CD4-positive, alpha-beta T cell treated with Interferon gamma for 1 hour (primary cell): ENCODE measurements at regions not wholly inside any gene's neighbourhood (a gene's known extent, or its start where the extent isn't known, plus 50 kb on each side); places are given as distances from the start of the nearest gene placed in this dataset.
"Not testable (repeated sequence)": the region's sequence is repeated elsewhere in the genome, so short reads cannot be mapped to it uniquely, and the experiment has no call there.

Source experiments
- DNase-seq: peaks from one replicate; pipeline ENCODE4 v3.0.0-alpha.2; 2020

- no peak for DNase-seq
These were observed 286.3 kb upstream of the LYPLAL1 start for GRCh38 chr1:218887141-218887925.

- DNase-seq, result no peak
These were observed 283.2 kb upstream of the LYPLAL1 start for GRCh38 chr1:218890451-218890850.

DNA sequence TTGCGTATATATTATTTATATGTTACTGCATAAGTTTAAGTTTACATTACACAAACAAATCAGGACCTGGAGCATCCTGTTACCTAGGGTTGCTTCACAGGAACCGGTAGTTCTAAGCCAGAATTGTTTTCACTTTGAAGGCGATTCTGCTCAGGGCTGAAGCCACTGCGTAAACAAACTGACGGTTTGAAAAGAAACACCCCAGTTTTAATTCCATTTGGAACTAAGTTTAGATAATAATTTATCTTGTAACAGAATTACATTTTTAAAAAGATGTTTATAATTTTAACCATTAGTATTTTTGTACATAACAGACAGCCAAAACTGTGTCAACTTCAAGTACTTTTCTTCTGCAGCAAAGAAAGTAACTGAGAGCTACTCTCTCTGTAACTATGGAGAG, 282.1 kb upstream of the LYPLAL1 start:
- DNase-seq, result no peak

- DNase-seq, result no peak
These were observed 278.6 kb upstream of the LYPLAL1 start for GRCh38 chr1:218895064-218895587.

GRCh38 chr1:218896202-218896601, 277.5 kb upstream of the LYPLAL1 start:
- DNase-seq, result no peak

- no peak for DNase-seq
These were observed 274.8 kb upstream of the LYPLAL1 start for GRCh38 chr1:218898921-218899320.

GRCh38 chr1:218900615-218901014, 273.1 kb upstream of the LYPLAL1 start:
- DNase-seq, result no peak

DNA sequence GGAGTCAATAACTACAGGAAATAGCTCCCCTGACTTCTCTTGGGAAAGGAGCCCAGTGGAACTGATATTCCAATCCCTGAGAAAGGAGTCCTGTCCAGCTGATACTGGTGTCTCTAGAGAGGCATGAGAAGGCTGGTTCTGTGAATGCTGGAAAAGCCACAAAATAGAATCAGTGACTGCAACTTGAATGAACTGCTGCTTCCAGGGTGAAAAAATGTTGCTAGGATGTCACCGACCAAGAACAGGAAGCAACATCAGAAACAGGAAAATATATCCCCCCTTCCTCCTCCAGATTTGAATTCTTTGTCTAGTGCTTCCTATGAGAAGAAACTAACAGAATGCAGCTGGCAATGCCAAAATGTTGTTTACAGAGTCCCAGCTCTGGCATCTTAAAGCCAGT, 269.3 kb upstream of the LYPLAL1 start:
- DNase-seq, result no peak

GRCh38 chr1:218916720-218917119, 257.0 kb upstream of the LYPLAL1 start:
- no peak for DNase-seq

DNA sequence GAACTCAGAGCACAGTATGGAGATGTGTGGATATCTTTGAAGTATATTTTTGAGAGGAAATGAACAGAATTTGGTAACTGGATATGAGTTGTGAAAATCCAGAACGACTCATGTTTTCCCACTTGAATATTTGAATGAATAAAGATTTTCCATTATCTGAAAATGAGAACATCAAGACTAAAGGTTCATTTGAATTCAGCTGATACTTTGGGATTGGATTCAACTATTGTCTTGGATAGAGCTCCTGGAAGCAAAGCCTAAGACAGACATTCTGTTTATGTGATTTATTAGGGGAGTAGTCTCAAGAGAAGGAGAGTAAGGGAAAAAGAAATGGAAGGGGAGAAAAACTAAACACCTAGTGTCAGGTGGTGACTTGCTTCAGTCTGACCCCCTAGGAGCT, 256.0 kb upstream of the LYPLAL1 start:
- no peak for DNase-seq

DNA sequence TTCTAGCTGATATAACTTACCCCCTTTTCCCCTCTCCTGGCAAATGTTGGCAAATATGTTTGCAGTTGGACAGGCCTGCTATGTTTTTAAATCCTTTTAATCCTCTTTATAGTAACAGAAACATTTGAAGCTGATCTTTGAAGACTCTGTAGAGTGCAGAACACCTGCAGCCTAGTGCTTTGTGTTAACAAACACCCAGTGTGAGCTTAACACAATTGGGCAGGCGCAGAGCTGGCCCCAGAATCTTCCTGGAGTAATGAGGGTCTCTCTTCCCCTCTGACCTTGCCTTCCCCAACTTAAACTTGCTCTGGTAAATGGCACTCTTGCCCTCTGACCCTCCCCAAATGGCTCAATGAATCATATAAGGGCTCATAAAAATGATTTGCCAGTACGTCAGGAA, 247.9 kb upstream of the LYPLAL1 start:
- DNase-seq, result no peak

GRCh38 chr1:218926631-218927030, 247.0 kb upstream of the LYPLAL1 start:
- no peak for DNase-seq

GRCh38 chr1:218930000-218930399, 243.7 kb upstream of the LYPLAL1 start:
- DNase-seq, result no peak

DNA sequence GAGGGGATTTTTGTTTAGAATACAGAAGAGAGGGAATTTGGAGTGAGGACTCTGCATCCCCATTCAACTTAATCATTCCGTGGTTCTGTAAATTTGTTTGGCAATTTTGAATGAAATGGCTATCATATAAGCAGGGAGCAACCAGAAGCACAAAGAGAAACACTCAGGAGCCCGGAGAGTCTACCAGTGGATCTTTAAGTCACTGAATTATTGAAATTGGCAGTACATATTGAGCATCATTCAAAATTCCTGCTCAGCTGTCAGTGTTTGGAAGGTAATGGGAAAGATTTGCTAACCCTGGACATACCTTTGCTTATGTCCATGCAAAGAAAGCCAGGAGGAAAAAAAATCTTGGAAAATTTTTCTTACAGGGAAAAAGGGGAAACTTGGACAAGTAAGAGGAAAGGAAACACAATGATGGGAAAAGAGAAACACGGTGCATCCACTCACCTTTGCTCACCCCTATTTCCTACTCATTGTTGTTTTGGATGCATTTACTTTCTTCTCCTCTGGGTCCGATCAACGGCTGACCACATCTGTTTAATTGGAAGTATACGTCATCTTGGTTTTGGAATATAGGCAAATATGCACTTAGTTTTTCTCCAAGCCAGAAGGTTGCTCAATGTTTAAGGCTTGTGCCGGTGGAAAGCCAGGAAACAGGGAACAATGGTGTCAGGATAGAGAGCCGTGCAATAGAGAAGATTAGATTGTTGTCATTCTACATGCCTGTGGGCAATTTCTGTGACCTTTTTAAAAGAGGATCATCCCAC, 243.0 kb upstream of the LYPLAL1 start:
- DNase-seq, result no peak

DNA sequence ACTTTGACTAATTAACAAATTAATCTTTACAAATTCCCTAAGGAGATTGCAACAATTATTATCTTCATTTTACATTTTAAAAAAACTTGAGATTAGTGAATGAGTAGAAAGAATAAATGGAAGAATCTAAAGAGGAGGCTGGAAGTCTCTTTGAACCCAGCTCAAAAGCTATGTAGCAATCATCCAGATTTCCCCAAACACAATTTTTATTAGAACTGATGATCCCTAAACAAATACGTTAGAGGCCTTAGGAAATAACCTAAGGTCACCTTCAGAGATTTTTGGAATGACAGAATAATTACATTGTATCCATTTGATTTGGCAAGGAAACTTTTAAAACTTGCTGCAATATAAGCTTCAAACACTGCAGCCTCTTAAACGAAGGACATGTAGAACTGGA, 242.4 kb upstream of the LYPLAL1 start:
- DNase-seq, result no peak

- no peak for DNase-seq
These were observed 240.2 kb upstream of the LYPLAL1 start for GRCh38 chr1:218933513-218933912.

GRCh38 chr1:218935408-218935807, 238.3 kb upstream of the LYPLAL1 start:
- DNase-seq, result not testable (repeated sequence)

- no peak for DNase-seq
These were observed 235.4 kb upstream of the LYPLAL1 start for GRCh38 chr1:218938259-218938658.

- no peak for DNase-seq
These were observed 234.6 kb upstream of the LYPLAL1 start for GRCh38 chr1:218939095-218939494.

DNA sequence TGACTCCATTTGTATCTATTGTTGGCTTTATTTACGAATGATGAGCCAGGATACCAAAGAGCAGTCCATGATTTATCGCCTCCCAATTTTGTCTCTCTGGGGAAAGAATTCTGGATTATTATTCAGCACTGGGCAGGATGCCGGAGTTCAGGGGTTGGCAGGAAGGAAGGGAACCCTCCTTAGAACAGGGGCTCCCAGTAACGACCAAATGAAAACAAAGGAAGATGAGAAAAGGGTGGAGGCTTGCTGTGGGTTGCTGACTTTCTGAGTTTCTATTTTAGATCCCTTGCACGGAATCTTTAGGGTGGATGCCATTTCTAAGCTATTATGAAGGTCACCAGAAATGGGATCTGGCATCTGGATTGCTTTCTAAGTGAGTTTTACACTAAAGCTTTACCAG, 231.2 kb upstream of the LYPLAL1 start:
- no peak for DNase-seq

GRCh38 chr1:218943371-218943770, 230.3 kb upstream of the LYPLAL1 start:
- no peak for DNase-seq

GRCh38 chr1:218945050-218945449, 228.6 kb upstream of the LYPLAL1 start:
- DNase-seq, result no peak

DNA sequence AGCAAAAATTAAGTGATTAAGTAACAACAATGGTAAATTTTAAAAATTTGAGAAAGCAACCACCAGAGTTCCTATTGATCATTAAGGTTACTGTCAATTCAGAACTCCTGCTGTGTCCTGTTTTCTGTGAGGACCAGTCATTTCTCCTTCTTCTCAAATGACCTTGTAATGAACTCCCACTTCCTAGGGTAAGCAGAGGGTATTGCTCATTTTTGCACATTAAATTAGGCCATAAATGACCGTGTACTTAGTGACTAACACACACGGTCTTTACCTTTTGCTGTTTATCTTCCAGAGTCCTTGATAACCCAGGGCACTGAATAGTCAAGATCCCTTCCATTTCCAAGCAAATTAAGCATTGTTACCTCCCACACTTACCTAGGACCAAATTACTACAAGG, 227.5 kb upstream of the LYPLAL1 start:
- no peak for DNase-seq

- DNase-seq, result no peak
These were observed 225.2 kb upstream of the LYPLAL1 start for GRCh38 chr1:218948446-218948845.
